ENCODE measurements at regions not wholly inside any gene's neighbourhood (a gene's known extent, or its start where the extent isn't known, plus 50 kb on each side); places are given as distances from the start of the nearest gene placed in this dataset.

DNA sequence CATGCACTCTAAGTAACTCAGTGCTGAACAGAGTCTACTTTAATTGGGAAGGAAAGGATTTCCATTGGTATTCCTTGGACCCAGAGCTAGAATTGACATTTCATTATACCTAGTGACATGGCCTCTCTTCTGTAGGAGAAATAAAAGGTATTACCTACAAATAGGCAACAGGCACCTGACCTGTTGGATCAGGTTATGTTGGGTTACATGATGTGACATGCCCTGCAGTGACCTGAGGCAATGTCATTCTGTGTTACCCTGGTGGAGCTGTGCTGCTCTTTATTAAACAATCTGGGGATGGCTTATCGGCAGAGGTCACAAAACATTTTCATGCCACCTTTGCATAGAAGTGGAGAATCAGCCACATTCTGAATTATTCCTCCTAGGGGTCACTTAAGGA is 427.7 kb downstream of the MDFIC start:
- Histone ChIP-seq H3K23ac (ENCODE audit: insufficient read length) (no peak overlapping the region), H3K4ac (replicated peaks; ENCODE audit: insufficient read length, low read depth, low read length) (no peak overlapping the region), H3K36me3 (ENCODE audit: control insufficient read depth in 2 of 4, insufficient read depth in 4 of 4, low read length in 3 of 4) (no peaks in the 10 kb centered on the region), H2BK12ac (ENCODE audit: low read depth, low read length) (no peak overlapping the region), H4K91ac (replicated peaks; ENCODE audit: insufficient read length, low read length) (no peak overlapping the region), H3K79me1 (ENCODE audit: low read depth, low read length) (no peaks in the 10 kb centered on the region), H4K5ac (ENCODE audit: insufficient read length, low read depth, low read length) (no peak overlapping the region), H3K14ac (ENCODE audit: insufficient read length) (no peak overlapping the region), H3K27me3 (replicated peaks in 1 of 4; ENCODE audit: control insufficient read depth in 3 of 4, extremely low read depth in 1 of 4, insufficient read depth in 3 of 4, low read length in 3 of 4) (peaks cover 0 to 1% (median 0%) of the 10 kb centered on the region in 4 experiments; a peak in 1 of 7 replicates), H4K20me1 (replicated peaks in 1 of 2; ENCODE audit: control insufficient read depth in 1 of 2, insufficient read depth in 2 of 2, low read length in 2 of 2) (no peaks in the 10 kb centered on the region), H2AFZ (ENCODE audit: low read length) (no peak overlapping the region), H3K27ac (ENCODE audit: low read depth, low read length) (no peak overlapping the region), H3K4me1 (replicated peaks in 1 of 4; ENCODE audit: control insufficient read depth in 3 of 4, insufficient read depth in 4 of 4, low read length in 3 of 4) (no peaks in the 10 kb centered on the region), H2BK5ac (ENCODE audit: low read depth, low read length) (no peak overlapping the region), H3K23me2 (ENCODE audit: low read depth, low read length) (no peaks in the 10 kb centered on the region), H3K4me2 (ENCODE audit: insufficient read depth in 1 of 2, low read depth in 2 of 2, low read length in 2 of 2) (no peak overlapping the region), H2AK5ac (ENCODE audit: low read depth, low read length) (no peak overlapping the region), H3K56ac (replicated peaks; ENCODE audit: insufficient read length, low read depth, low read length) (no peak overlapping the region), H3K9me3 (ENCODE audit: insufficient read depth in 2 of 2, low read depth in 1 of 2, low read length in 1 of 2) (no peaks in the 10 kb centered on the region), H2BK120ac (replicated peaks; ENCODE audit: low read depth, low read length) (no peak overlapping the region), H2BK15ac (ENCODE audit: low read length) (0 out of 2 replicates have a peak overlapping the region, but pooled peaks have one; percentile 61), H3K79me2 (ENCODE audit: control insufficient read depth in 1 of 2, insufficient read depth in 2 of 2, low read length in 2 of 2) (no peaks in the 10 kb centered on the region), H3K9ac (replicated peaks in 1 of 4; ENCODE audit: extremely low read depth in 1 of 4, low read depth in 3 of 4, low read length in 3 of 4) (no peak overlapping the region; a peak in 1 of 7 replicates), H4K8ac (ENCODE audit: extremely low read depth, insufficient read depth, low read length) (no peak overlapping the region), H3K18ac (ENCODE audit: extremely low read depth, low read length) (no peak overlapping the region), H3K4me3 (ENCODE audit: extremely low read depth in 1 of 4, insufficient read depth in 2 of 4, low read depth in 3 of 4, low read length in 4 of 4) (no peak overlapping the region), H2BK20ac (ENCODE audit: low read length) (no peak overlapping the region)
- CTCF ChIA-PET (ENCODE audit: partially characterized antibody): no interaction called here
- DNase-seq (ENCODE audit: low read depth in 1 of 2, low spot score in 2 of 2) (no peak), FAIRE-seq (no peak)
- TF ChIP-seq TBP (IDR thresholded peaks at IDR 0.05; ENCODE audit: low read depth, low read length) (no peak), ATF2 (IDR thresholded peaks at IDR 0.05; ENCODE audit: low read length) (no peak), TEAD4 (IDR thresholded peaks at IDR 0.05; ENCODE audit: low read depth, low read length) (no peak), BACH1 (IDR thresholded peaks at IDR 0.05; ENCODE audit: low read length) (no peak), CHD1 (IDR thresholded peaks at IDR 0.05; ENCODE audit: low read depth, low read length) (no peak)
- 85% methylated on average over 1 of the region's 1 CpG; no CpG with 5 or more reads in 1 of the 2 experiments for WGBS, 2 experiments (ENCODE audit: extremely low coverage in 1 of 2, insufficient coverage in 1 of 2, insufficient read length in 1 of 2, insufficient replicate concordance in 2 of 2, low coverage in 1 of 2, low lambda C conversion rate in 2 of 2, missing lambda C conversion rate in 1 of 2)
- POLR2A ChIA-PET (ENCODE audit: partially characterized antibody): no interaction called here
